Trophoblast cell (in vitro differentiated cells and primary cell): ENCODE measurements at regions not wholly inside any gene's neighbourhood (a gene's known extent, or its start where the extent isn't known, plus 50 kb on each side); places are given as distances from the start of the nearest gene placed in this dataset.

Experiments
- DNase-seq, 2 donors: peaks; one replicate each; pipeline ENCODE4 v3.0.0-alpha.2; 2016
- H2AFZ ChIP-seq: 2 replicates; pipeline ENCODE4 v1.6.1; 2013; ENCODE audit warnings: low read length, moderate library complexity, mild to moderate bottlenecking; ENCODE audit not compliant: insufficient read depth, poor library complexity
- H2AK5ac ChIP-seq: 2 replicates; pipeline ENCODE4 v1.6.1; 2013; ENCODE audit warnings: mild to moderate bottlenecking, low read length
- H2BK120ac ChIP-seq: 2 replicates; pipeline ENCODE4 v1.6.1; 2013; ENCODE audit warnings: low read length, mild to moderate bottlenecking, moderate library complexity; ENCODE audit not compliant: insufficient read depth, poor library complexity
- H2BK12ac ChIP-seq: 2 replicates; pipeline ENCODE4 v1.6.1; 2013; ENCODE audit warnings: mild to moderate bottlenecking, low read length, moderate library complexity
- H2BK5ac ChIP-seq: 2 replicates; pipeline ENCODE4 v1.6.1; 2013; ENCODE audit warnings: low read length, low read depth, moderate library complexity, mild to moderate bottlenecking; ENCODE audit not compliant: poor library complexity
- H3K14ac ChIP-seq: 2 replicates; pipeline ENCODE4 v1.6.1; 2013; ENCODE audit warnings: mild to moderate bottlenecking, low read length
- H3K18ac ChIP-seq: 2 replicates; pipeline ENCODE4 v1.6.1; 2013; ENCODE audit warnings: mild to moderate bottlenecking, low read length
- H3K23ac ChIP-seq: 2 replicates; pipeline ENCODE4 v1.6.1; 2013; ENCODE audit warnings: low read length
- H3K27ac ChIP-seq: 2 replicates; pipeline ENCODE4 v1.5.1; 2013; ENCODE audit warnings: low read depth, mild to moderate bottlenecking, inconsistent platforms, low read length, moderate library complexity
- H3K27me3 ChIP-seq: 2 replicates; pipeline ENCODE4 v1.6.1; 2013; ENCODE audit warnings: inconsistent platforms, mild to moderate bottlenecking, low read length, moderate library complexity; ENCODE audit not compliant: insufficient read depth
- H3K36me3 ChIP-seq, 2 experiments: 1 replicate in 1 of 2; 2 replicates in 1 of 2; pipeline ENCODE4 v1.6.1; 2013; ENCODE audit warnings: low read length in 2 of 2, mild to moderate bottlenecking in 2 of 2, moderate library complexity in 1 of 2; ENCODE audit not compliant: insufficient read depth in 2 of 2, control insufficient read depth in 1 of 2
- H3K4ac ChIP-seq: 2 replicates; pipeline ENCODE4 v1.6.1; 2013; ENCODE audit warnings: low read depth, mild to moderate bottlenecking, low read length, moderate library complexity
- H3K4me1 ChIP-seq, 2 experiments: 1 replicate in 1 of 2; 2 replicates in 1 of 2; pipeline ENCODE4 v1.6.1; 2013; ENCODE audit warnings: low read length in 2 of 2, mild to moderate bottlenecking in 2 of 2, moderate library complexity in 1 of 2; ENCODE audit not compliant: insufficient read depth in 2 of 2, control insufficient read depth in 1 of 2
- H3K4me2 ChIP-seq: 2 replicates; pipeline ENCODE4 v1.6.1; 2013; ENCODE audit warnings: inconsistent platforms, mild to moderate bottlenecking, low read length, moderate library complexity
- H3K4me3 ChIP-seq: 2 replicates; pipeline ENCODE4 v1.5.1; 2013; ENCODE audit warnings: mild to moderate bottlenecking, low read depth, low read length, inconsistent platforms
- H3K79me1 ChIP-seq: one replicate; pipeline ENCODE4 v1.6.1; 2013; ENCODE audit warnings: low read length
- H3K79me2 ChIP-seq: 2 replicates; pipeline ENCODE4 v1.6.1; 2013; ENCODE audit warnings: low read length, mild to moderate bottlenecking; ENCODE audit not compliant: control insufficient read depth, insufficient read depth, poor library complexity
- H3K9ac ChIP-seq: 2 replicates; pipeline ENCODE4 v1.6.1; 2013; ENCODE audit warnings: mild to moderate bottlenecking, low read length
- H3K9me3 ChIP-seq: 2 replicates; pipeline ENCODE4 v1.6.1; 2013; ENCODE audit warnings: low read depth, mild to moderate bottlenecking, control low read depth, inconsistent platforms, low read length; ENCODE audit not compliant: insufficient read depth
- H4K12ac ChIP-seq: 2 replicates; pipeline ENCODE4 v1.6.1; 2013; ENCODE audit warnings: low read depth, mild to moderate bottlenecking, low read length, moderate library complexity
- H4K8ac ChIP-seq: 2 replicates; pipeline ENCODE4 v1.6.1; 2013; ENCODE audit warnings: low read depth, mild to moderate bottlenecking, low read length, moderate library complexity
- H4K91ac ChIP-seq: one replicate; pipeline ENCODE4 v1.6.1; 2013; ENCODE audit warnings: low read depth, mild to moderate bottlenecking, low read length, moderate library complexity
- WGBS: extraction: QIAGEN DNeasy Blood & Tissue Kit; methylation state at CpG from one replicate; pipeline ENCODE4 v1.1.7; 2013; ENCODE audit warnings: missing lambda C conversion rate; ENCODE audit not compliant: insufficient read length, insufficient coverage; ENCODE audit errors: extremely low coverage; 5-methylcytosine and 5-hydroxymethylcytosine counted together

DNA sequence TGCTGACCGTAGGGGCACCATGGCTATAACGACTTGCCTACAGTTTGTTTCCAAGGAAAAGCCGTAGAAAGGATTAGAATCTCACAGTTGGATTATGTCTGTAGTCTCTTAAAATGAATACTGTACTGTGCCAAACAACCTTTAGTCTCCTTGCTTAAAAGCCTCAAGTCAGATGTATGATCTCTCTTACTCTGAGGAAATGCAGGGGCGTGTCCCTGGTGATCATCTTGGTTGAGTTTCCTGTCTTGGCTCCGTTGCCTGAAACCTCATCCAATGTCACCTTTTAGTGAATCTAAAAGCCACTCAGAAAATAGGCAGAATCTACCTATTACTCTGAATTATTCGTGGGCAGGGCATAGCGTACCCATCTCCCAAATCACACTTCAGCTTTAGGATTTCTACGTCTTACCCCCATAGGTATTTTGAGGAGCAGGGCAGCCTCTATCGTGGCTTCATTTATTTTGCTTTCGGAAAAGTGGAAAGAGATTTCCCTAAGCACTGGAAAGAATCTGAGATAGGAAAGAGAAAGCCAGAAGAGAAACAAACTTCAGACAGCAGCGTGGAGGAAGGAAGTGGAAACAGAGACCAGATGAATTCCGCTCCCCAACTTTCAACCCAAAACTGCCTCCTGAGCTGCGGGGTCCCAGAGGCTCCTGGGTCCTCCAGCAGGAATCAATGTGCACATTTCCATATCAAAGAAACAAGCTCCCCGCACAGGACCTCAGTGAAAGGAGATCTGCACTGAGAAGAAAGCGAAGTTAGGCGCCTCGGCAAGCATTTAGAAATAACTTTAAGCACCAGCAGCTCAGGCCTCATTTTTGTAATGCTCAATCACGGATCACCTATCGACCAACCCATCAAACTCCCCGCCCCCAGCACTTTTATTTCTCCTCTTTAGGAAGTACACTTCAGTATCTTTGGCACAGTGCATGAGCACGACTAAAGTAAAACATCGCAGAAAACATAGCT is 245.8 kb downstream of the ETS1 start:
- H4K91ac ChIP-seq = no peak overlapping the region
- no peak overlapping the region for H3K23ac ChIP-seq
- H2AFZ ChIP-seq = no peak overlapping the region
- no CpG with 5 or more reads among the region's 22 CpGs for WGBS
- H3K4me3 ChIP-seq = no peak overlapping the region
- H3K9me3 ChIP-seq = no peaks in the 10 kb centered on the region
- peaks cover 3% of the 10 kb centered on the region in 2 experiments for H3K4me1 ChIP-seq
- H4K8ac ChIP-seq = no peak overlapping the region
- H3K9ac ChIP-seq = no peak overlapping the region
- no peak overlapping the region for H3K27ac ChIP-seq
- H3K4ac ChIP-seq = no peak overlapping the region
- no peak for DNase-seq
- no peak overlapping the region for H3K14ac ChIP-seq
- no peak overlapping the region for H3K4me2 ChIP-seq
- H3K36me3 ChIP-seq = no peaks in the 10 kb centered on the region
- H2BK12ac ChIP-seq = no peak overlapping the region
- peaks cover 3% of the 10 kb centered on the region for H3K79me2 ChIP-seq
- no peak overlapping the region for H2BK120ac ChIP-seq
- H2AK5ac ChIP-seq = no peak overlapping the region
- no peak overlapping the region for H4K12ac ChIP-seq
- H2BK5ac ChIP-seq = no peak overlapping the region
- no peak overlapping the region for H3K18ac ChIP-seq
- H3K79me1 ChIP-seq = peaks cover 9% of the 10 kb centered on the region
- no peaks in the 10 kb centered on the region for H3K27me3 ChIP-seq

DNA sequence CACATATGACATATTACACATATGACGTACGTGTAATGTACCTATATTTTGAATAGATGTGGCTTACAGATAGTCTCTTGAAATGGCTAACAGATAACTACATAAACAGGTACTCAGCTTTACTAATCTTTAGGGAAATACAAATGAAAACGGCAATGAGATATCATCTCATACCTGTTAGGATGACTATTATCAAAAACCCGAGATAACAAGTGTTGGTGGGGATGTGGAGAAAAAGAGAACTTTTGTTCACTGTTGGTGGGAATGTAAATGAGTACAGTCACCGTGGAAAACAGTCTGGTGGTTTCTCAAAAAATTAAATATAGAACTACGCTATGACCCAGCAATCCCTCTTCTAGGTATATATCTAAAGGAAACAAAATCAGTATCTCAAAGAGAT is 247.6 kb downstream of the ETS1 start:
- Histone ChIP-seq H2BK12ac (no peak overlapping the region), H2BK5ac (no peak overlapping the region), H3K4me1 (peaks cover 11 to 14% of the 10 kb centered on the region in 2 experiments), H3K4ac (no peak overlapping the region), H3K9ac (no peak overlapping the region), H3K79me2 (peaks cover 3% of the 10 kb centered on the region), H3K4me2 (no peak overlapping the region), H3K4me3 (no peak overlapping the region), H2AFZ (no peak overlapping the region), H4K12ac (no peak overlapping the region), H2BK120ac (no peak overlapping the region), H3K79me1 (peaks cover 20% of the 10 kb centered on the region), H3K27me3 (no peaks in the 10 kb centered on the region), H4K8ac (no peak overlapping the region), H3K23ac (no peak overlapping the region), H3K27ac (no peak overlapping the region), H3K18ac (no peak overlapping the region), H3K36me3 (no peaks in the 10 kb centered on the region), H3K14ac (no peak overlapping the region), H4K91ac (no peak overlapping the region), H3K9me3 (no peaks in the 10 kb centered on the region), H2AK5ac (no peak overlapping the region)
- no peak for DNase-seq
- no CpG with 5 or more reads among the region's 6 CpGs for WGBS

DNA sequence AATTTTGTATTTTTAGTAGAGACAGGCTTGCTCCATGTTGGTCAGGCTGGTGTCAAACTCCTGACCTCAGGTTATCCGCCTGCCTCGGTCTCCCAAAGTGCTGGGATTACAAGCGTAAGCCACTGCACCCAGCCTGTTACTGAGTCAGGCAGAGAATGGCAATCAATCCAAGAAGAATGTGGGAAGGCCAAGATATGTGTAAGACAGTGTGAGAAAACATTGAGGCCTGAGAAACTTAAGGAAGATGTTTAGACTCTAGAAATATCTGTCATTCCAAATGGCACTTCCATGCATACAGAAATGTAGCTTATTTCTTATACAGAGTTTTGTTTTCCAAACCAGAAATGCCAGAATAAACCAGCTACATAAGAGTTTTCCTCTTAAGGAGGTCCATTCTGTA is 248.5 kb downstream of the ETS1 start:
- Histone ChIP-seq H3K79me2 (peaks cover 3% of the 10 kb centered on the region), H3K23ac (no peak overlapping the region), H4K8ac (no peak overlapping the region), H2BK120ac (no peak overlapping the region), H2AK5ac (no peak overlapping the region), H3K9ac (no peak overlapping the region), H3K14ac (no peak overlapping the region), H2BK5ac (no peak overlapping the region), H3K36me3 (no peaks in the 10 kb centered on the region), H2AFZ (no peak overlapping the region), H3K4me2 (no peak overlapping the region), H3K9me3 (no peaks in the 10 kb centered on the region), H4K91ac (peak overlapping the region; percentile 3), H3K4me3 (no peak overlapping the region), H3K18ac (no peak overlapping the region), H3K27ac (no peak overlapping the region), H2BK12ac (no peak overlapping the region), H3K4me1 (peaks cover 18 to 19% of the 10 kb centered on the region in 2 experiments), H3K27me3 (no peaks in the 10 kb centered on the region), H3K79me1 (peaks cover 27% of the 10 kb centered on the region), H3K4ac (no peak overlapping the region), H4K12ac (no peak overlapping the region)
- DNase-seq = no peak
- no CpG with 5 or more reads among the region's 3 CpGs for WGBS

DNA sequence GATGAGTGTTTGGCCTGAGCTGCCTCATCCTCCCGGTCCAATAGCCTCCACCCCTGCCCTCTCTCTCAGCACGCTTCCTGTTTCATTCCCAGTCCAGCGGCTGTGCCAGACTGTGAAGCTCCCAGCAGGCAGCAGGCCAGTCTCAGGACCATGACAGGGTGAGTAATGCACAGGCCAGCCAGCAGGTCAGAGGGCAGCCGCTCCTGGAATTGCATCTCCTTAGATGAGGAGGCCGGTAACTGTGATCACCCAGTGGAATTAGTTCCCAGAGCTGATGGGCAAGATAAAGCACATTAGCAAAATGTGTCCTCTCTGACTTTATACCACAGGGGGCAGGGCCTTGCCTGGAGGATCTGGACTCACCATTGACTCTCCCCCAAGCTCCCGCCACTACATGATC is 251.2 kb downstream of the ETS1 start:
- no peaks in the 10 kb centered on the region for H3K9me3 ChIP-seq
- H3K79me2 ChIP-seq = peaks cover 5% of the 10 kb centered on the region
- H3K18ac ChIP-seq = no peak overlapping the region
- H3K4ac ChIP-seq = no peak overlapping the region
- H2AFZ ChIP-seq = no peak overlapping the region
- no CpG with 5 or more reads among the region's 6 CpGs for WGBS
- H2BK12ac ChIP-seq = no peak overlapping the region
- peak overlapping the region; percentile 95 for H2BK5ac ChIP-seq
- DNase-seq = peak; percentile 22 to 49
- H3K36me3 ChIP-seq = no peaks in the 10 kb centered on the region
- H3K23ac ChIP-seq = no peak overlapping the region
- H2BK120ac ChIP-seq = no peak overlapping the region
- no peaks in the 10 kb centered on the region for H3K27me3 ChIP-seq
- peaks cover 31% of the 10 kb centered on the region for H3K79me1 ChIP-seq
- no peak overlapping the region for H4K12ac ChIP-seq
- peak overlapping the region; percentile 31 for H3K4me2 ChIP-seq
- no peak overlapping the region for H3K4me3 ChIP-seq
- peak overlapping the region; percentile 95 for H3K27ac ChIP-seq
- H2AK5ac ChIP-seq = no peak overlapping the region
- H3K4me1 ChIP-seq = peaks cover 22% of the 10 kb centered on the region in 2 experiments
- no peak overlapping the region for H3K9ac ChIP-seq
- H4K8ac ChIP-seq = no peak overlapping the region
- no peak overlapping the region for H3K14ac ChIP-seq
- peak overlapping the region; percentile 99 for H4K91ac ChIP-seq
